SK-N-SH (cell line): ENCODE measurements at regions not wholly inside any gene's neighbourhood (a gene's known extent, or its start where the extent isn't known, plus 50 kb on each side); places are given as distances from the start of the nearest gene placed in this dataset.
A peak's percentile ranks its signal among the peaks of the same experiment; 100 is the strongest.

Experiments
- CTCF ChIA-PET: fragments of 300-600, 350-600 bp; formaldehyde crosslinking; extraction: SDS; loops from one replicate; lab custom pipeline; 2021; lab: Yijun Ruan, JAX
- POLR2A ChIA-PET: fragments of 350-600 bp; sonication (Branson Sonifier 250); formaldehyde crosslinking; extraction: SDS; loops from one replicate; lab custom pipeline; 2020; ENCODE audit warnings: antibody characterized with exemption, inconsistent platforms; lab: Yijun Ruan, JAX
- DNase-seq: peaks from one replicate; pipeline ENCODE4 v3.0.0; 2012
- H2AFZ ChIP-seq: fragments of 200-600 bp; sonication (generic); 2 replicates; pipeline ENCODE4 v1.8.1; 2016; ENCODE audit warnings: antibody characterized with exemption, mild to moderate bottlenecking, low read depth
- H3F3A ChIP-seq: fragments of 200-600 bp; sonication (generic); replicated peaks from 2 replicates; pipeline ENCODE3; 2016; ENCODE audit warnings: antibody characterized with exemption, mild to moderate bottlenecking; ENCODE audit not compliant: insufficient read depth
- H3K27ac ChIP-seq, 2 experiments: fragments of 200-500 bp in 1 of 2; fragments of 200-600 bp in 1 of 2; sonication (Bioruptor generic) in 1 of 2; sonication (generic), shearing (Covaris generic) in 1 of 2; 2 replicates each; pipeline versions ENCODE4 v1.5.1 to v1.6.1; 2014 to 2016; ENCODE audit warnings: low read depth in 2 of 2, inconsistent platforms in 1 of 2, low read length in 1 of 2, mild to moderate bottlenecking in 1 of 2, mixed read lengths in 1 of 2
- H3K27me3 ChIP-seq: fragments of 200-600 bp; sonication (generic), shearing (Covaris generic); 2 replicates; pipeline ENCODE4 v1.6.1; 2016; ENCODE audit warnings: mixed run types; ENCODE audit not compliant: insufficient read depth
- H3K36me3 ChIP-seq, 2 experiments: fragments of 200-500 bp in 1 of 2; fragments of 200-600 bp in 1 of 2; sonication (Bioruptor generic) in 1 of 2; sonication (generic) in 1 of 2; replicated peaks in 1 of 2; 2 replicates each; pipeline versions ENCODE3 to v1.5.1; 2014 to 2016; ENCODE audit warnings: low read length in 1 of 2, mild to moderate bottlenecking in 1 of 2; ENCODE audit not compliant: insufficient read depth in 2 of 2, control insufficient read depth in 1 of 2
- H3K4me1 ChIP-seq, 2 experiments: fragments of 200-500 bp in 1 of 2; fragments of 200-600 bp in 1 of 2; sonication (Bioruptor generic) in 1 of 2; sonication (generic), shearing (Covaris generic) in 1 of 2; 2 replicates each; pipeline versions ENCODE4 v1.5.1 to v1.6.1; 2014 to 2016; ENCODE audit warnings: low read depth in 1 of 2, low read length in 1 of 2, mixed run types in 1 of 2; ENCODE audit not compliant: insufficient read depth in 2 of 2, control insufficient read depth in 1 of 2
- H3K4me2 ChIP-seq: fragments of 200-600 bp; sonication (generic), shearing (Covaris generic); 2 replicates; pipeline ENCODE4 v1.6.1; 2017; ENCODE audit warnings: mixed run types
- H3K4me3 ChIP-seq, 2 experiments: fragments of 200-500 bp in 1 of 2; fragments of 200-600 bp in 1 of 2; sonication (Bioruptor generic) in 1 of 2; sonication (generic), shearing (Covaris generic) in 1 of 2; 2 replicates each; pipeline versions ENCODE4 v1.5.1 to v1.8.1; 2014 to 2016; ENCODE audit warnings: low read depth in 2 of 2, inconsistent platforms in 1 of 2, low read length in 1 of 2, mild to moderate bottlenecking in 1 of 2, mixed read lengths in 1 of 2, moderate library complexity in 1 of 2
- H3K79me2 ChIP-seq: fragments of 200-600 bp; sonication (generic); 2 replicates; pipeline ENCODE4 v1.8.1; 2017; ENCODE audit warnings: mild to moderate bottlenecking; ENCODE audit not compliant: insufficient read depth
- H3K9ac ChIP-seq: fragments of 200-600 bp; sonication (generic); 2 replicates; pipeline ENCODE4 v1.6.1; 2017; ENCODE audit warnings: mixed run types
- H3K9me2 ChIP-seq: fragments of 200-600 bp; sonication (generic); 2 replicates; pipeline ENCODE4 v1.6.1; 2017; ENCODE audit warnings: mixed run types
- H3K9me3 ChIP-seq: fragments of 200-600 bp; sonication (generic); 2 replicates; pipeline ENCODE4 v1.6.1; 2017; ENCODE audit warnings: mixed run types, mild to moderate bottlenecking, moderate library complexity
- H4K20me1 ChIP-seq: fragments of 200-600 bp; sonication (generic); 2 replicates; pipeline ENCODE4 v1.6.1; 2017; ENCODE audit warnings: mild to moderate bottlenecking, mixed run types; ENCODE audit not compliant: insufficient read depth
- CHD2 ChIP-seq: fragments of 150-350 bp; IDR thresholded peaks from 2 replicates; pipeline ENCODE4 v1.6.1; 2018; ENCODE audit warnings: low read length; ENCODE audit not compliant: partially characterized antibody
- CTCF ChIP-seq: fragments of 200-600 bp; sonication (generic); IDR thresholded peaks from 2 replicates; pipeline ENCODE4 v1.6.1; 2017; ENCODE audit warnings: antibody characterized with exemption, mild to moderate bottlenecking, moderate library complexity
- ELF1 ChIP-seq: IDR thresholded peaks from 2 replicates; pipeline ENCODE4 v1.4.0; 2012
- EP300 ChIP-seq, 2 experiments: IDR thresholded peaks; 2 replicates each; pipeline versions ENCODE4 v1.4.0 to v1.6.1; 2012; ENCODE audit warnings: borderline replicate concordance in 1 of 2, low read depth in 1 of 2, low read length in 1 of 2
- EZH2phosphoT487 ChIP-seq: fragments of 200-600 bp; sonication (generic); IDR thresholded peaks from 2 replicates; pipeline ENCODE4 v1.6.1; 2017; ENCODE audit warnings: low read depth, mixed run types, mild to moderate bottlenecking, antibody characterized with exemption, moderate library complexity, borderline replicate concordance
- FOSL2 ChIP-seq: IDR thresholded peaks from 2 replicates; pipeline ENCODE4 v1.4.0; 2012; ENCODE audit warnings: low read depth, mild to moderate bottlenecking, moderate library complexity, borderline replicate concordance
- FOXJ3 ChIP-seq: sonication (generic); formaldehyde crosslinking; IDR thresholded peaks from 2 replicates; pipeline ENCODE4 v1.5.1; 2020; ENCODE audit warnings: mild to moderate bottlenecking, missing genetic modification reagents
- FOXM1 ChIP-seq: IDR thresholded peaks from 2 replicates; pipeline ENCODE4 v1.4.0; 2012; ENCODE audit warnings: low read depth, mild to moderate bottlenecking
- GATA2 ChIP-seq: sonication (generic); formaldehyde crosslinking; IDR thresholded peaks from 2 replicates; pipeline ENCODE4 v1.5.0; 2020; ENCODE audit warnings: mild to moderate bottlenecking, missing genetic modification reagents
- MEF2A ChIP-seq: IDR thresholded peaks from 2 replicates; pipeline ENCODE4 v1.4.0; 2012; ENCODE audit warnings: low read depth, borderline replicate concordance
- MXI1 ChIP-seq: IDR thresholded peaks from 2 replicates; pipeline ENCODE4 v1.6.1; 2012; ENCODE audit warnings: mild to moderate bottlenecking, low read depth, low read length, improper control_type of control experiment
- NFIC ChIP-seq: IDR thresholded peaks from 2 replicates; pipeline ENCODE4 v1.4.0; 2012; ENCODE audit warnings: borderline replicate concordance
- POLR2AphosphoS5 ChIP-seq: IDR thresholded peaks from 2 replicates; pipeline ENCODE4 v1.6.1; 2012; ENCODE audit warnings: low read depth, low read length
- RAD21 ChIP-seq: IDR thresholded peaks from 2 replicates; pipeline ENCODE4 v1.6.1; 2012; ENCODE audit warnings: mild to moderate bottlenecking, low read length
- RCOR1 ChIP-seq: fragments of 150-350 bp; IDR thresholded peaks from 2 replicates; pipeline ENCODE4 v1.6.1; 2017; ENCODE audit warnings: antibody characterized with exemption, low read length
- REST ChIP-seq: IDR thresholded peaks from 2 replicates; pipeline ENCODE4 v1.6.1; 2012; ENCODE audit warnings: mild to moderate bottlenecking, low read depth, low read length, moderate library complexity
- RFX5 ChIP-seq: IDR thresholded peaks from 2 replicates; pipeline ENCODE4 v1.6.1; 2012; ENCODE audit warnings: mild to moderate bottlenecking, improper control_type of control experiment, low read length
- RXRA ChIP-seq: IDR thresholded peaks from 2 replicates; pipeline ENCODE4 v1.4.0; 2012; ENCODE audit warnings: low read depth, mild to moderate bottlenecking, borderline replicate concordance
- SIN3A ChIP-seq: IDR thresholded peaks from 2 replicates; pipeline ENCODE4 v1.6.1; 2012; ENCODE audit warnings: low read depth, mild to moderate bottlenecking, low read length, moderate library complexity, borderline replicate concordance
- TAF1 ChIP-seq: IDR thresholded peaks from 2 replicates; pipeline ENCODE4 v1.6.1; 2012; ENCODE audit warnings: low read depth, mild to moderate bottlenecking, low read length, moderate library complexity, borderline replicate concordance
- TCF12 ChIP-seq: IDR thresholded peaks from 2 replicates; pipeline ENCODE4 v1.4.0; 2012
- USF1 ChIP-seq: IDR thresholded peaks from 2 replicates; pipeline ENCODE4 v1.4.0; 2012; ENCODE audit warnings: low read depth, borderline replicate concordance
- YY1 ChIP-seq: IDR thresholded peaks from 2 replicates; pipeline ENCODE4 v1.4.0; 2012; ENCODE audit warnings: low read depth, mild to moderate bottlenecking
- WGBS: methylation state at CpG from one replicate; pipeline ENCODE4 v1.1.6; 2017; ENCODE audit warnings: low lambda C conversion rate; 5-methylcytosine and 5-hydroxymethylcytosine counted together
- TF ChIP-seq, protein P1 (sequence below): fragments of 150-350 bp; IDR thresholded peaks from 2 replicates; pipeline ENCODE4 v1.6.1; 2016; ENCODE audit warnings: mild to moderate bottlenecking, low read depth, low read length
- TF ChIP-seq, protein P2 (sequence below): IDR thresholded peaks from 2 replicates; pipeline ENCODE4 v1.4.0; 2012; ENCODE audit warnings: low read depth

GRCh38 chr3:56980798-56981390 lies 79.6 kb upstream of the SPATA12 start:
- H3K4me1 ChIP-seq, result peaks cover 6 to 38% of the 10 kb centered on the region in 2 experiments; a peak in 2 of 4 replicates
- POLR2A ChIA-PET, result no interaction called here
- H3K4me2 ChIP-seq, result peak overlapping the region; percentile 10; the same call in 1 of the 2 replicates
- no peak for DNase-seq
- H4K20me1 ChIP-seq, result no peaks in the 10 kb centered on the region
- H3K79me2 ChIP-seq, result no peaks in the 10 kb centered on the region
- no peak overlapping the region for H3K4me3 ChIP-seq
- CTCF ChIA-PET, result interaction anchor here (0.7 to 2.9 kb wide), 11 partner anchors 8 to 279 kb away, joined by 3 to 10 read pairs (median 3); partner anchors contain the start of gene ARHGEF3
- WGBS, result 18% methylated on average over 3 of the region's 5 CpGs
- H3K9ac ChIP-seq, result no peak overlapping the region
- no peaks in the 10 kb centered on the region for H3K36me3 ChIP-seq
- no peaks in the 10 kb centered on the region for H3K9me2 ChIP-seq
- H3F3A ChIP-seq, result peaks cover 15% of the 10 kb centered on the region
- no peaks in the 10 kb centered on the region for H3K9me3 ChIP-seq
- peak overlapping the region; percentile 28 to 65 for H3K27ac ChIP-seq
- H3K27me3 ChIP-seq, result no peaks in the 10 kb centered on the region
- H2AFZ ChIP-seq, result no peak overlapping the region
- TF ChIP-seq NFIC (peak; percentile 62), POLR2AphosphoS5 (peak; percentile 43; the same call in 1 of the 2 replicates), TAF1 (peak; percentile 32; the same call in 1 of the 2 replicates), MXI1 (no peak), SIN3A (peak; percentile 76; the same call in 1 of the 2 replicates), YY1 (peak; percentile 50; the same call in 1 of the 2 replicates), RXRA (no peak), ELF1 (peak; percentile 77), GATA2 (CRISPR knock-in tag) (no peak), MEF2A (no peak), CTCF (no peak), EZH2phosphoT487 (no peak), TCF12 (peak; percentile 82), RAD21 (no peak), RFX5 (no peak), USF1 (peak; percentile 16; the same call in 1 of the 2 replicates), CHD2 (no peak), REST (peak; percentile 54; the same call in 1 of the 2 replicates), EP300 (IDR thresholded peaks at IDR 0.05; ENCODE audit: borderline replicate concordance in 1 of 2, low read depth in 1 of 2, low read length in 1 of 2) (peak in 1 of 2 experiments; percentile 66; a peak in 1 of 4 replicates), FOXM1 (no peak), RCOR1 (no peak), FOXJ3 (CRISPR knock-in tag) (no peak), FOSL2 (peak; percentile 97)
- TF ChIP-seq, protein P1, sequence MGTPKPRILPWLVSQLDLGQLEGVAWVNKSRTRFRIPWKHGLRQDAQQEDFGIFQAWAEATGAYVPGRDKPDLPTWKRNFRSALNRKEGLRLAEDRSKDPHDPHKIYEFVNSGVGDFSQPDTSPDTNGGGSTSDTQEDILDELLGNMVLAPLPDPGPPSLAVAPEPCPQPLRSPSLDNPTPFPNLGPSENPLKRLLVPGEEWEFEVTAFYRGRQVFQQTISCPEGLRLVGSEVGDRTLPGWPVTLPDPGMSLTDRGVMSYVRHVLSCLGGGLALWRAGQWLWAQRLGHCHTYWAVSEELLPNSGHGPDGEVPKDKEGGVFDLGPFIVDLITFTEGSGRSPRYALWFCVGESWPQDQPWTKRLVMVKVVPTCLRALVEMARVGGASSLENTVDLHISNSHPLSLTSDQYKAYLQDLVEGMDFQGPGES, result no peak
- TF ChIP-seq, protein P2, sequence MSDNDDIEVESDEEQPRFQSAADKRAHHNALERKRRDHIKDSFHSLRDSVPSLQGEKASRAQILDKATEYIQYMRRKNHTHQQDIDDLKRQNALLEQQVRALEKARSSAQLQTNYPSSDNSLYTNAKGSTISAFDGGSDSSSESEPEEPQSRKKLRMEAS, result peak; percentile 98
